Right renal cortex interstitium (tissue), 3 donors: ENCODE measurements at regions not wholly inside any gene's neighbourhood (a gene's known extent, or its start where the extent isn't known, plus 50 kb on each side); places are given as distances from the start of the nearest gene placed in this dataset.
"Not testable (repeated sequence)": the region's sequence is repeated elsewhere in the genome, so short reads cannot be mapped to it uniquely, and the experiment has no call there.

Experiments used
- DNase-seq, 3 donors: peaks; one replicate each; pipeline ENCODE4 v3.0.0-alpha.2; 2013; ENCODE audit warnings: low read depth in 3 of 3, low spot score in 2 of 3

DNA sequence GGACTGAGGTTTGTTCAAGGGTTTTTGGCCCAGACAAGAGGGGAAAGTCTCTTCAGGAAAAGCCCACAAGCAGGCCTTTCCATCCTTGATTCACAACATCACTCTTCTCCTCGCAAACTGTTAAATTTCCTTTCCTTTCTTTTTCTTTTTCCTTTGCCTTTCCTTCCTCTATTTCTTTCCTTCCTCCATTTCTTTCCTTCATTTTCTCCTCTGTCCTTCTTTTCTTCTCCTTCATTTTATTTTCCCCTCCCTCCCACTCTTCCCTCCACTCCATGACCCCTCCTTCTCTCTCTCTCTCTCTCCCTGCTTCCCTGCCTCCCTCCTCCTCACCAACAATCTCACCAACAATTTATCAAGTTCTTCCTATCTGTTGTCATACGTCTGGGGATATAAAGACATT is 89.1 kb downstream of the FAM72B start:
- not testable (repeated sequence) for DNase-seq

DNA sequence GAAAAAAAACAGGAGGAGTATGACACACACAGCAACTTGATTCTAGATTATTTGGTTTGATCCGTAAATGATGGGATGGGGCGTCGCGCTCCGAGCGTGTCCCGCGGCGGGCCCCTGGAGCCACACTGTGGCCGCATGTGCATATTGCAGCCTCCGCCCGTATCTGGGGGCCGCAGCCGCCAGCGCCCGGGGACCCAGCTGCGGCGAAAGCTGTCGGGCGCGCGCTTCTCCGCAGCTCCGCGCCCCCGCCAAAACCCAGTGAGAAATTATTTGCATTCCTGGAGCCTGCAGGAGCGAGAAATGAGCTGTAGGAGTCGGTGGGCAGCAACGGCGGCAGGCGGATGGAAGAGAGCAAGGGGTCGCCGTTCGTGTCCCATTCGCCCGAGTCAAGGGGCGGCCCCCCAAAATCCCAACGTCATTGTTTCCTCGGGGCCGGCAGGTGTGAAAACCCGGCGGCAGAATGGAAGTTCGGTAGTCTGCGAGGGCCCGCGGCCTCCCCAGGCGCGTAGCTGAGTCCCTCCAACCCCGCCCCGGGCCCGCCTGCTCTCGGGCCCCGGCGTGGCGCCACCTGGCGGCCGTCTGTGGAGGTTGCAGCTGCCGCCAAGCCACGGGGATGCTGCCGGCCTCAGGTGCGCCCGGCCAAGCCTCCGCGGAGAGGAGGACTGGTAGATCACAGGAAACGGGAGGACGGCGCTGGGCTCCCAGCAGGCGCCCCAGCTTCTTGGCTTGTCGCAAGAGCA is 86.8 kb downstream of the FAM72B start:
- peak in 1 of 3 donors; percentile 58 for DNase-seq

DNA sequence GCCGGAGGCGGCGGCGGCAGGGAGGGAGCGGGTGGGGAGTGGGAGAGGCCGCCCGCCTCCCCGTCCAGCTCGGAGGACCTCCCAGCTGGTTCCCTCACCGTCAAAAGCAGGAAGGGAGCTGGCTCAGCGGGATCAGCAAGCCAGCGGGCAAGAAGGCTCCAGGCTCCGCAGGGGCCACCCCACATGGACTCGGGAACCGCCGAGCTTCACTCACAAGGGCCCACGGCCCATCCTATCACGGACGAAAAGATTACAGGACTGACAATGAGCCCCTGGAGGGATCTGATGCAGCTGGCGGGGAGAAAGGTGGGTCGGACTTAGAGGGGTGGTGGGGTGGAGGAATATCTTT is 86.3 kb downstream of the FAM72B start:
- DNase-seq = not testable (repeated sequence)

DNA sequence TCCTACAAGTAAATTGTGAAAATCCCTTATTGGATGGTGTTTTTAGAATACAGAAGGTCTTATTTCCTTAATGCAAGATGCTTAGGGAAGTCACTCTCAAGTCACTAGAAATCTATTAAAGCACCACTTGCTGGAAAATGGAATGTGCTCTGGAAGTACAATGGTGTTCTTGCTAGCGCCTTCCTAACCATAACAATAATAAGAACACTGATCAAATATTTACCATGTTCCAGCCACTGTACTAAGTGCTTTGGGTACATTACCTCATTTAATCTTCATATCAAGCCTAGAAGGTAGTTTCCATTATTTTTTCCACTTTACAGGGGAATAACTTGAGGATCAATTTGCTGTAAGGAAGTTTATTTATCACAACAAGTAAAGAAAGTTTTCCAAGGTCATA is 75.1 kb downstream of the FAM72B start:
- DNase-seq = not testable (repeated sequence)

DNA sequence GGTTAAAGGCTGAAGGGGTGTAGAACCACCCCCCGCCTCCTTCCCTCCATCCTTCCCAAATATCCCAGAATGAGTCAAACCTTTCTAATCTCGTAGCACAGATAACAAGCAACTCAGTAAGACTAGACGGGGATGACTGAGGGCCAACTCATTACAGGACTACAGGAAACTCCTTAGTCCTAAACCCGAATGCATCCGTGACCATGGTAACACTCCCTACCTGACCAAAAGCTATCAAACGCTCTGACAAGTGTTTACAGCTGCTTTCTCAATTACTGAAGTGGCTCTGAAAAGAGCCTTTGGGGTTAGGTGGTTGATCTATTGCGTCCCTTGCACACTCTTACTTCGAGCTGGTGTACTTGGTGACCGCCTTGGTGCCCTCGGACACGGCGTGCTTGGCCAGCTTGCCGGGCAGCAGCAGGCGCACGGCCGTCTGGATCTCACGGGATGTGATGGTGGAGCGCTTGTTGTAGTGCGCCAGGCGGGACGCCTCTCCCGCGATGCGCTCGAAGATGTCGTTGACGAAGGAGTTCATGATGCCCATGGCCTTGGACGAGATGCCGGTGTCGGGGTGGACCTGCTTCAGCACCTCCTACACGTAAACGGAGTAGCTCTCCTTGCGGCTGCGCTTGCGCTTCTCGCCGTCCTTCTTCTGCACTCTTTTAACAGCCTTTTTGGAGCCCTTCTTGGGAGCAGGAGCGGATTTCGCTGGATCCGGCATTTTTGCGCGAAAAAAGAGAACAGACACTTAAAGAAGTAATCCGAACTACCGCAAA is 67.4 kb downstream of the FAM72B start:
- DNase-seq = not testable (repeated sequence)

DNA sequence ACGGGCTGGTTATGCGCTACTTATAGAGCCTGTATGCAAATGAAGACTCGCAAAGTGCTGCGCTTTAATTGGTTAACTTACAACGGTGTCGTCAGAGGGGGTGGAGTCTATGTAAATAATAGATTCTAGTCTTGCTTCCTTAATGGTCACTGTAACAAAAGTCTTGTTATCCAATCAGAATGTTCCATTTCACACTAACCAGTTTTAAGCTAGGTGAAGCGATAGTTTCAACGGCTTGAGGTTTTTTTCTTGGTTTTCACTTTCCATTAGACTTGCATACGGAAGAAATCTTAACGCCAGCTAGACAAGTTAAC is 66.9 kb downstream of the FAM72B start:
- not testable (repeated sequence) for DNase-seq

DNA sequence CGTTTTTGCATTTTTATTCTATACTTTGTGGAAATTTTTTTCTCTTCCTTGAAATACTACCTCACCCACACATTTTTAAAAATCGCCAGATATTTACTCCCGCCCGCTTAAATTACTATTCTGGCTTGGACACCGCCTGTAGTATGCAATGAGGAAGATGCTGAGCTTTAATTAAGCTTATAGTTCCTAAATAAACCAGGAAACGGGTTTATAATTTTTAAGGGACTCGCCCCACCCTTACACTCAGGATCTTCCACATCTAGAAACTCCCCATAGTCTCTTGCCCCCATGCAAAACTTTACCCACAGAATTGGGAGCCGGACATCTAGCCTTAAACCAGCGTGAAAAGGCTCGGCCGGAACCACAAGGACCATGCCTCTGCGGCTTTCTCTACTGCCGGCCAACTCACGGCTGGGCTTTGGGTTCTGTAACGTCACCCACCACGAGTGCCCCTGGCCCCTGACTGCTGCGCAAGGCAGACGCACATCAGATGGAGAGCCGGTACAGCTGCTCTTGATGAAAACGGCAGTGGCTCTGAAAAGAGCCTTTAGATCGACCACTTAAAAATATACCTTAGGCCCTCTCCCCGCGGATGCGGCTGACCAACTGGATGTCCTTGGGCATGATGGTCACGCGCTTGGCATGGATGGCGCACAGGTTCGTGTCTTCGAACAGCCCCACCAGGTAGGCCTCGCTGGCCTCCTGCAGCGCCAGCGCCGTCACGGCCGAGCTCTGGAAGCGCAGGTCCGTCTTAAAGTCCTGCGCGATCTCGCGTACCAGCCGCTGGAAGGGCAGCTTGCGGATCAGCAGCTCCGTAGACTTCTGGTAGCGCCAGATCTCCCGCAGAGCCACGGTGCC is 66.3 kb downstream of the FAM72B start:
- peak in 1 of 3 donors; percentile 15 for DNase-seq
